Suprapubic skin (tissue), 4 donors: ENCODE measurements at regions not wholly inside any gene's neighbourhood (a gene's known extent, or its start where the extent isn't known, plus 50 kb on each side); places are given as distances from the start of the nearest gene placed in this dataset.
A peak's percentile ranks its signal among the peaks of the same experiment; 100 is the strongest.

Experiments
- DNase-seq, 2 donors: peaks; one replicate each; pipeline ENCODE4 v3.0.0-alpha.2; 2019; ENCODE audit warnings: low spot score in 2 of 2
- H3K27ac ChIP-seq: fragments of 200-600 bp; sonication (generic); one replicate; pipeline ENCODE4 v1.5.1; 2019
- H3K27me3 ChIP-seq: fragments of 200-600 bp; sonication (generic); one replicate; pipeline ENCODE4 v1.5.1; 2019
- H3K36me3 ChIP-seq: fragments of 200-600 bp; sonication (generic); one replicate; pipeline ENCODE4 v1.5.1; 2019
- H3K4me1 ChIP-seq: fragments of 200-600 bp; sonication (generic); one replicate; pipeline ENCODE4 v1.5.1; 2019
- H3K4me3 ChIP-seq: fragments of 200-600 bp; sonication (generic); one replicate; pipeline ENCODE4 v1.5.1; 2019; ENCODE audit warnings: mild to moderate bottlenecking
- H3K9me3 ChIP-seq: fragments of 200-600 bp; sonication (generic); one replicate; pipeline ENCODE4 v1.5.1; 2019
- EP300 ChIP-seq: sonication (generic); formaldehyde crosslinking; IDR thresholded peaks from one replicate; pipeline ENCODE4 v1.6.1; 2017; ENCODE audit warnings: antibody characterized with exemption
- POLR2A ChIP-seq, 2 donors: fragments of 450-650 bp; IDR thresholded peaks; one replicate each; pipeline ENCODE4 v1.6.1; 2017; ENCODE audit warnings: antibody characterized with exemption in 2 of 2, mild to moderate bottlenecking in 2 of 2, moderate library complexity in 2 of 2
- POLR2AphosphoS5 ChIP-seq, 3 donors: sonication (generic); formaldehyde crosslinking; IDR thresholded peaks; one replicate each; pipeline ENCODE4 v1.6.1; 2017; ENCODE audit warnings: antibody characterized with exemption in 3 of 3
- WGBS: methylation state at CpG from one replicate; pipeline ENCODE4 v1.1.5; 2018; 5-methylcytosine and 5-hydroxymethylcytosine counted together
- TF ChIP-seq, protein P1 (sequence below), 2 donors: fragments of 200-600 bp in 1 of 2; fragments of 450-650 bp in 1 of 2; sonication (generic) in 1 of 2; IDR thresholded peaks; one replicate each; pipeline ENCODE4 v1.5.1; 2016 to 2019; ENCODE audit warnings: antibody characterized with exemption in 2 of 2, mild to moderate bottlenecking in 1 of 2, moderate library complexity in 1 of 2

GRCh38 chr4:43550981-43551627, 658.6 kb downstream of the GRXCR1 start:
- Histone ChIP-seq H3K27ac (no peak overlapping the region), H3K4me3 (no peak overlapping the region), H3K27me3 (no peaks in the 10 kb centered on the region), H3K9me3 (peaks cover 16% of the 10 kb centered on the region), H3K4me1 (no peaks in the 10 kb centered on the region), H3K36me3 (no peaks in the 10 kb centered on the region)
- TF ChIP-seq POLR2AphosphoS5 (IDR thresholded peaks at IDR 0.05), result no peak
- TF ChIP-seq, protein P1, sequence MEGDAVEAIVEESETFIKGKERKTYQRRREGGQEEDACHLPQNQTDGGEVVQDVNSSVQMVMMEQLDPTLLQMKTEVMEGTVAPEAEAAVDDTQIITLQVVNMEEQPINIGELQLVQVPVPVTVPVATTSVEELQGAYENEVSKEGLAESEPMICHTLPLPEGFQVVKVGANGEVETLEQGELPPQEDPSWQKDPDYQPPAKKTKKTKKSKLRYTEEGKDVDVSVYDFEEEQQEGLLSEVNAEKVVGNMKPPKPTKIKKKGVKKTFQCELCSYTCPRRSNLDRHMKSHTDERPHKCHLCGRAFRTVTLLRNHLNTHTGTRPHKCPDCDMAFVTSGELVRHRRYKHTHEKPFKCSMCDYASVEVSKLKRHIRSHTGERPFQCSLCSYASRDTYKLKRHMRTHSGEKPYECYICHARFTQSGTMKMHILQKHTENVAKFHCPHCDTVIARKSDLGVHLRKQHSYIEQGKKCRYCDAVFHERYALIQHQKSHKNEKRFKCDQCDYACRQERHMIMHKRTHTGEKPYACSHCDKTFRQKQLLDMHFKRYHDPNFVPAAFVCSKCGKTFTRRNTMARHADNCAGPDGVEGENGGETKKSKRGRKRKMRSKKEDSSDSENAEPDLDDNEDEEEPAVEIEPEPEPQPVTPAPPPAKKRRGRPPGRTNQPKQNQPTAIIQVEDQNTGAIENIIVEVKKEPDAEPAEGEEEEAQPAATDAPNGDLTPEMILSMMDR (IDR thresholded peaks at IDR 0.05), result no peak
- TF ChIP-seq EP300, result no peak
- TF ChIP-seq POLR2A (IDR thresholded peaks at IDR 0.05), result no peak
- peak in 1 of 2 donors; percentile 76 for DNase-seq
- WGBS, result 93% methylated on average over 15 of the region's 24 CpGs

- Histone ChIP-seq H3K9me3 (peaks cover 17% of the 10 kb centered on the region), H3K36me3 (no peaks in the 10 kb centered on the region), H3K27me3 (no peaks in the 10 kb centered on the region), H3K27ac (no peak overlapping the region), H3K4me1 (no peaks in the 10 kb centered on the region), H3K4me3 (no peak overlapping the region)
- WGBS, result 91% methylated on average over 1 of the region's 1 CpG
- no peak for TF ChIP-seq POLR2A (IDR thresholded peaks at IDR 0.05)
- TF ChIP-seq, protein P1 (IDR thresholded peaks at IDR 0.05), result no peak
- TF ChIP-seq EP300, result no peak
- TF ChIP-seq POLR2AphosphoS5 (IDR thresholded peaks at IDR 0.05), result no peak
- no peak for DNase-seq
Measured at GRCh38 chr4:43556262-43556661, 663.7 kb downstream of the GRXCR1 start.

DNA sequence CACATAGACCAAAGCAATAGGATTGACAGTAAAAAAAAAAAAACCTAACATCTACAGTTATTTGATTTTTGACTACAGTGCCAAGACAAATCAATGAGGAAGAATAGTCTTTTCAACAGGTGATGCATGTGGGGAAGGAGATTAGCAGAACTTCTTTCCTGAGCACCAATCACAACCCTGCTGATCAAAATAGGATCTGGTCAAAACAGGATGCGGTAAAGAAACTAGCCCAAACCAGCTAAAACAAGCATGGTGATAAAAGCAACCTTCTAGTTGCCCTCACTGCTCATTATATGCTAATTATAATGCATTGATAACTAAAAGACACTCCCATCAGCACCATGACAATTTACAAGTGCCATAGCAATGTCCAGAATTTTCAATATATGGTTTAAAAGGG, 667.5 kb downstream of the GRXCR1 start:
- Histone ChIP-seq H3K4me3 (no peak overlapping the region), H3K9me3 (peaks cover 6% of the 10 kb centered on the region), H3K4me1 (no peaks in the 10 kb centered on the region), H3K36me3 (no peaks in the 10 kb centered on the region), H3K27me3 (no peaks in the 10 kb centered on the region), H3K27ac (no peak overlapping the region)
- no peak for TF ChIP-seq POLR2A (IDR thresholded peaks at IDR 0.05)
- no peak for DNase-seq
- 96% methylated on average over 1 of the region's 1 CpG for WGBS

GRCh38 chr4:43564107-43564506, 671.6 kb downstream of the GRXCR1 start:
- no peak for DNase-seq
- 68% methylated on average over 1 of the region's 1 CpG for WGBS
- peaks cover 6% of the 10 kb centered on the region for H3K9me3 ChIP-seq
- no peaks in the 10 kb centered on the region for H3K27me3 ChIP-seq
- no peak overlapping the region for H3K27ac ChIP-seq
- no peaks in the 10 kb centered on the region for H3K4me1 ChIP-seq
- no peaks in the 10 kb centered on the region for H3K36me3 ChIP-seq
- TF ChIP-seq POLR2AphosphoS5 (IDR thresholded peaks at IDR 0.05) (no peak), EP300 (no peak)
- TF ChIP-seq, protein P1 (IDR thresholded peaks at IDR 0.05), result no peak
- H3K4me3 ChIP-seq, result no peak overlapping the region

- no peak overlapping the region for H3K27ac ChIP-seq
- TF ChIP-seq, protein P1 (IDR thresholded peaks at IDR 0.05), result no peak
- TF ChIP-seq POLR2AphosphoS5 (IDR thresholded peaks at IDR 0.05) (no peak), POLR2A (IDR thresholded peaks at IDR 0.05) (no peak), EP300 (no peak)
- DNase-seq, result no peak
Measured at GRCh38 chr4:43564591-43564990, 672.1 kb downstream of the GRXCR1 start.

GRCh38 chr4:43567644-43568043, 675.1 kb downstream of the GRXCR1 start:
- H3K9me3 ChIP-seq, result no peaks in the 10 kb centered on the region
- no peak overlapping the region for H3K27ac ChIP-seq
- no peaks in the 10 kb centered on the region for H3K4me1 ChIP-seq
- no peak for DNase-seq
- no peak for TF ChIP-seq POLR2AphosphoS5 (IDR thresholded peaks at IDR 0.05)
- TF ChIP-seq EP300, result no peak
- TF ChIP-seq, protein P1 (IDR thresholded peaks at IDR 0.05), result no peak
- no peak for TF ChIP-seq POLR2A (IDR thresholded peaks at IDR 0.05)
- no peaks in the 10 kb centered on the region for H3K36me3 ChIP-seq
- 80% methylated on average over 2 of the region's 2 CpGs for WGBS
- no peaks in the 10 kb centered on the region for H3K27me3 ChIP-seq
- no peak overlapping the region for H3K4me3 ChIP-seq

More at GRCh38 chr4:43564591-43564990, 672.1 kb downstream of the GRXCR1 start:
- no peaks in the 10 kb centered on the region for H3K36me3 ChIP-seq
- H3K9me3 ChIP-seq, result peaks cover 6% of the 10 kb centered on the region
- no peaks in the 10 kb centered on the region for H3K4me1 ChIP-seq
- no peak overlapping the region for H3K4me3 ChIP-seq
- no peaks in the 10 kb centered on the region for H3K27me3 ChIP-seq
